K562 (cell line): ENCODE measurements at regions not wholly inside any gene's neighbourhood (a gene's known extent, or its start where the extent isn't known, plus 50 kb on each side); places are given as distances from the start of the nearest gene placed in this dataset.

Source experiments
- EP300 ChIP-seq: IDR thresholded peaks from 2 replicates; pipeline ENCODE4 v1.6.1; 2012; ENCODE audit warnings: low read length, improper control_type of control experiment
- RBM15 ChIP-seq: fragments of 200-400 bp; formaldehyde crosslinking; IDR thresholded peaks from 2 replicates; pipeline ENCODE4 v1.6.1; 2018; ENCODE audit warnings: mild to moderate bottlenecking, low read length, moderate library complexity; ENCODE audit not compliant: insufficient read depth
- SP2 ChIP-seq: IDR thresholded peaks from 2 replicates; pipeline ENCODE4 v1.6.1; 2011; ENCODE audit warnings: mild to moderate bottlenecking, low read depth, low read length, moderate library complexity; ENCODE audit not compliant: poor library complexity, severe bottlenecking; ENCODE audit errors: extremely low read depth
- ZC3H11A ChIP-seq: IDR thresholded peaks from 2 replicates; pipeline ENCODE4 v1.6.1; 2012; ENCODE audit warnings: low read depth, low read length, improper control_type of control experiment
- ZKSCAN1 ChIP-seq: fragments of 150-350 bp; IDR thresholded peaks from 2 replicates; pipeline ENCODE4 v1.6.1; 2016; ENCODE audit warnings: low read depth, low read length
- ZKSCAN3 ChIP-seq: fragments of 250-450 bp; sonication (Bioruptor Pico); IDR thresholded peaks from 2 replicates; pipeline ENCODE4 v1.4.0; 2020
- TF ChIP-seq, protein P1 (sequence below), 3 experiments: IDR thresholded peaks in 2 of 3; conservative IDR thresholded peaks in 1 of 3; 2 replicates each; pipeline ENCODE4 v1.5.1; 2011 to 2012; ENCODE audit warnings: low read length in 3 of 3, mild to moderate bottlenecking in 3 of 3, control low read depth in 2 of 3, improper control_type of control experiment in 1 of 3, inconsistent platforms in 1 of 3, low read depth in 1 of 3, mixed read lengths in 1 of 3, moderate library complexity in 1 of 3; ENCODE audit not compliant: insufficient read depth in 2 of 3
- TF ChIP-seq, protein P2 (sequence below): fragments of 450-650 bp; formaldehyde crosslinking; IDR thresholded peaks from 2 replicates; pipeline ENCODE4 v1.4.0; 2020; ENCODE audit warnings: mild to moderate bottlenecking, moderate library complexity
- TF ChIP-seq, protein P3 (sequence below): fragments of 450-650 bp; formaldehyde crosslinking; IDR thresholded peaks from 2 replicates; pipeline ENCODE4 v1.4.0; 2020; ENCODE audit warnings: mild to moderate bottlenecking, moderate library complexity
- TF ChIP-seq, protein P4 (sequence below): fragments of 450-650 bp; formaldehyde crosslinking; IDR thresholded peaks from 2 replicates; pipeline ENCODE4 v1.4.0; 2020; ENCODE audit warnings: mild to moderate bottlenecking, mixed read lengths
- TF ChIP-seq, protein P5 (sequence below): fragments of 450-650 bp; IDR thresholded peaks from 2 replicates; pipeline ENCODE4 v1.6.1; 2016; ENCODE audit warnings: borderline replicate concordance

DNA sequence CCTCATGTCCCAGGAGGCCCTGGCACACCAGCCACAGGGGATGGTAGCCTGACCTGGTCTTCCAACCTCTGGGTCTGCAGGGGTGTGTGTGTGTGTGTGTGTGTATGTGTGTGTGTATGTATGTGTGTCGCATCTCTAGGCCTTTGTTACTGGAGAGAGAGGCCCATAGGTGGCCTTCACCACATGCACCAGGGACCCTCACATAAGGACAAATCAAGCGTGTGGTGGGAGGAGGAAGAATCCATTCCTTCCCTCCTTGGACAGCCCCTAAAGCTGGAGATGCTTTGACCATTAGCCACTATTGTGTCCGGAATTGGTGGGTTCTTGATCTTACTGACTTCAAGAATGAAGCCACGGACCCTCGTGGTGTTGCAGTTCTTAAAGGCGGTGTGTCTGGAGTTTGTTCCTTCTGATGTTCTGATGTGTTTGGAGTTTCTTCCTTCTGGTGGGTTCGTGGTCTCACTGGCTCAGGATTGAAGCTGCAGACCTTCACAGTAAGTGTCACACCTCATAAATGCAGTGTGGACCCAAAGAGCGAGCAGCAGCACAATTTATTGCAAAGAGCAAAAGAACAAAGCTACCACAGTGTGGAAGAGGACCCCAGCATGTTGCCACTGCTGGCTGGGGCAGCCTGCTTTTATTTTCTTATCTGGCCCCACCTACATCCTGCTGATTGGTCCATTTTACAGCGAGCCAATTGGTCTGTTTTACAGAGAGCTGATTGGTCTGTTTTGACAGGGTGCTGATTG is 104.1 kb downstream of the DDX1 start:
- TF ChIP-seq, protein P1, sequence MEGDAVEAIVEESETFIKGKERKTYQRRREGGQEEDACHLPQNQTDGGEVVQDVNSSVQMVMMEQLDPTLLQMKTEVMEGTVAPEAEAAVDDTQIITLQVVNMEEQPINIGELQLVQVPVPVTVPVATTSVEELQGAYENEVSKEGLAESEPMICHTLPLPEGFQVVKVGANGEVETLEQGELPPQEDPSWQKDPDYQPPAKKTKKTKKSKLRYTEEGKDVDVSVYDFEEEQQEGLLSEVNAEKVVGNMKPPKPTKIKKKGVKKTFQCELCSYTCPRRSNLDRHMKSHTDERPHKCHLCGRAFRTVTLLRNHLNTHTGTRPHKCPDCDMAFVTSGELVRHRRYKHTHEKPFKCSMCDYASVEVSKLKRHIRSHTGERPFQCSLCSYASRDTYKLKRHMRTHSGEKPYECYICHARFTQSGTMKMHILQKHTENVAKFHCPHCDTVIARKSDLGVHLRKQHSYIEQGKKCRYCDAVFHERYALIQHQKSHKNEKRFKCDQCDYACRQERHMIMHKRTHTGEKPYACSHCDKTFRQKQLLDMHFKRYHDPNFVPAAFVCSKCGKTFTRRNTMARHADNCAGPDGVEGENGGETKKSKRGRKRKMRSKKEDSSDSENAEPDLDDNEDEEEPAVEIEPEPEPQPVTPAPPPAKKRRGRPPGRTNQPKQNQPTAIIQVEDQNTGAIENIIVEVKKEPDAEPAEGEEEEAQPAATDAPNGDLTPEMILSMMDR (IDR thresholded peaks at IDR 0.05 in 2 of 3, conservative IDR thresholded peaks at IDR 0.05 in 1 of 3; ENCODE audit: insufficient read depth in 2 of 3, low read depth in 1 of 3, low read length in 3 of 3), result no peak
- TF ChIP-seq, protein P2, sequence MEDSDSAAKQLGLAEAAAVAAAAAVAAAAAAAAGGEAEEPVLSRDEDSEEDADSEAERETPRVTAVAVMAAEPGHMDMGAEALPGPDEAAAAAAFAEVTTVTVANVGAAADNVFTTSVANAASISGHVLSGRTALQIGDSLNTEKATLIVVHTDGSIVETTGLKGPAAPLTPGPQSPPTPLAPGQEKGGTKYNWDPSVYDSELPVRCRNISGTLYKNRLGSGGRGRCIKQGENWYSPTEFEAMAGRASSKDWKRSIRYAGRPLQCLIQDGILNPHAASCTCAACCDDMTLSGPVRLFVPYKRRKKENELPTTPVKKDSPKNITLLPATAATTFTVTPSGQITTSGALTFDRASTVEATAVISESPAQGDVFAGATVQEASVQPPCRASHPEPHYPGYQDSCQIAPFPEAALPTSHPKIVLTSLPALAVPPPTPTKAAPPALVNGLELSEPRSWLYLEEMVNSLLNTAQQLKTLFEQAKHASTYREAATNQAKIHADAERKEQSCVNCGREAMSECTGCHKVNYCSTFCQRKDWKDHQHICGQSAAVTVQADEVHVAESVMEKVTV, result no peak
- no peak for TF ChIP-seq EP300
- TF ChIP-seq, protein P3, sequence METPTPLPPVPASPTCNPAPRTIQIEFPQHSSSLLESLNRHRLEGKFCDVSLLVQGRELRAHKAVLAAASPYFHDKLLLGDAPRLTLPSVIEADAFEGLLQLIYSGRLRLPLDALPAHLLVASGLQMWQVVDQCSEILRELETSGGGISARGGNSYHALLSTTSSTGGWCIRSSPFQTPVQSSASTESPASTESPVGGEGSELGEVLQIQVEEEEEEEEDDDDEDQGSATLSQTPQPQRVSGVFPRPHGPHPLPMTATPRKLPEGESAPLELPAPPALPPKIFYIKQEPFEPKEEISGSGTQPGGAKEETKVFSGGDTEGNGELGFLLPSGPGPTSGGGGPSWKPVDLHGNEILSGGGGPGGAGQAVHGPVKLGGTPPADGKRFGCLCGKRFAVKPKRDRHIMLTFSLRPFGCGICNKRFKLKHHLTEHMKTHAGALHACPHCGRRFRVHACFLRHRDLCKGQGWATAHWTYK (CRISPR knock-in tag), result no peak
- TF ChIP-seq ZKSCAN1, result no peak
- TF ChIP-seq ZC3H11A, result no peak
- no peak for TF ChIP-seq RBM15
- TF ChIP-seq, protein P4, sequence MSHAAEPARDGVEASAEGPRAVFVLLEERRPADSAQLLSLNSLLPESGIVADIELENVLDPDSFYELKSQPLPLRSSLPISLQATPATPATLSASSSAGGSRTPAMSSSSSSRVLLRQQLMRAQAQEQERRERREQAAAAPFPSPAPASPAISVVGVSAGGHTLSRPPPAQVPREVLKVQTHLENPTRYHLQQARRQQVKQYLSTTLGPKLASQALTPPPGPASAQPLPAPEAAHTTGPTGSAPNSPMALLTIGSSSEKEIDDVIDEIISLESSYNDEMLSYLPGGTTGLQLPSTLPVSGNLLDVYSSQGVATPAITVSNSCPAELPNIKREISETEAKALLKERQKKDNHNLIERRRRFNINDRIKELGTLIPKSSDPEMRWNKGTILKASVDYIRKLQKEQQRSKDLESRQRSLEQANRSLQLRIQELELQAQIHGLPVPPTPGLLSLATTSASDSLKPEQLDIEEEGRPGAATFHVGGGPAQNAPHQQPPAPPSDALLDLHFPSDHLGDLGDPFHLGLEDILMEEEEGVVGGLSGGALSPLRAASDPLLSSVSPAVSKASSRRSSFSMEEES (CRISPR knock-in tag), result no peak
- TF ChIP-seq SP2, result no peak
- TF ChIP-seq ZKSCAN3 (CRISPR knock-in tag), result no peak
- TF ChIP-seq, protein P5, sequence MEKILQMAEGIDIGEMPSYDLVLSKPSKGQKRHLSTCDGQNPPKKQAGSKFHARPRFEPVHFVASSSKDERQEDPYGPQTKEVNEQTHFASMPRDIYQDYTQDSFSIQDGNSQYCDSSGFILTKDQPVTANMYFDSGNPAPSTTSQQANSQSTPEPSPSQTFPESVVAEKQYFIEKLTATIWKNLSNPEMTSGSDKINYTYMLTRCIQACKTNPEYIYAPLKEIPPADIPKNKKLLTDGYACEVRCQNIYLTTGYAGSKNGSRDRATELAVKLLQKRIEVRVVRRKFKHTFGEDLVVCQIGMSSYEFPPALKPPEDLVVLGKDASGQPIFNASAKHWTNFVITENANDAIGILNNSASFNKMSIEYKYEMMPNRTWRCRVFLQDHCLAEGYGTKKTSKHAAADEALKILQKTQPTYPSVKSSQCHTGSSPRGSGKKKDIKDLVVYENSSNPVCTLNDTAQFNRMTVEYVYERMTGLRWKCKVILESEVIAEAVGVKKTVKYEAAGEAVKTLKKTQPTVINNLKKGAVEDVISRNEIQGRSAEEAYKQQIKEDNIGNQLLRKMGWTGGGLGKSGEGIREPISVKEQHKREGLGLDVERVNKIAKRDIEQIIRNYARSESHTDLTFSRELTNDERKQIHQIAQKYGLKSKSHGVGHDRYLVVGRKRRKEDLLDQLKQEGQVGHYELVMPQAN, result no peak
